SU-DHL-6 (cell line): ENCODE measurements at regions not wholly inside any gene's neighbourhood (a gene's known extent, or its start where the extent isn't known, plus 50 kb on each side); places are given as distances from the start of the nearest gene placed in this dataset.

ENCODE experiments used
- EZH2phosphoT487 ChIP-seq: fragments of 200-600 bp; sonication (generic), shearing (Covaris generic); conservative IDR thresholded peaks from 2 replicates; pipeline ENCODE4 v1.6.1; 2018; ENCODE audit warnings: mild to moderate bottlenecking, antibody characterized with exemption, low read length, moderate library complexity, mixed read lengths
- TF ChIP-seq, protein P1 (sequence below): fragments of 200-600 bp; sonication (generic); IDR thresholded peaks from one replicate; pipeline ENCODE4 v1.5.1; 2017; ENCODE audit warnings: antibody characterized with exemption, mild to moderate bottlenecking, low read length, moderate library complexity; ENCODE audit not compliant: insufficient read depth, poor library complexity, severe bottlenecking

DNA sequence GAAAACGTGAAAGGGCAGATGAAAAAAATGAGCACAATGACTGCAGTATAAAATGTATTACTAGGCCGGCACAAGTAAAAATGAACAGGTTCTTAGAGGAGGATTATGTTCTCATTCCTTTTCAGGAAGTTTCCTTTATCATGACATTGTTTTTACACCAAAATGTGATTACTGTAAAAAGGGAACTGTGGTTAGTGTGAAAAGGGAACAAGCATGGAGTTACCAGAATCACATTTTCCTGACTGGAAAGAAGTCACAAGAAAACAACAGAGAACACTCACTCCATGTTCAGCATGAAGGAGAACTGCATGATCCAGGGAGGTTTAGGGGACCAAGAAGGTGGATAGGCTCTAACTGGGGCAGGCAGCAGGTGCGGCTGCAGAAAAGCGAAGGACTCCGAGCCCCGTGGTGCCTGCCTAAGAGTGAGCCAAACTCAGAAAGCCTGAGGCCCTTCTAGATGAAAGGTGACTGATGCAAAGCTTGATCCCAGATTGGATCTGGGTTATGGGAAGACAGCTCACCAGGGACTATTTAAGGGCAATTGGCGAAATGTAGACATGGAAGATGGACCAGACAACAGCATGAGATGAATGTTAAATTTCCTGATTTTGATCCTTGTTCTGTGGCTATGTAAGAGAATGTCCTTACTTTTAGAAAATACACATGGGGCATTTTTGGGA, 77.3 kb downstream of the CCR1 start:
- TF ChIP-seq, protein P1, sequence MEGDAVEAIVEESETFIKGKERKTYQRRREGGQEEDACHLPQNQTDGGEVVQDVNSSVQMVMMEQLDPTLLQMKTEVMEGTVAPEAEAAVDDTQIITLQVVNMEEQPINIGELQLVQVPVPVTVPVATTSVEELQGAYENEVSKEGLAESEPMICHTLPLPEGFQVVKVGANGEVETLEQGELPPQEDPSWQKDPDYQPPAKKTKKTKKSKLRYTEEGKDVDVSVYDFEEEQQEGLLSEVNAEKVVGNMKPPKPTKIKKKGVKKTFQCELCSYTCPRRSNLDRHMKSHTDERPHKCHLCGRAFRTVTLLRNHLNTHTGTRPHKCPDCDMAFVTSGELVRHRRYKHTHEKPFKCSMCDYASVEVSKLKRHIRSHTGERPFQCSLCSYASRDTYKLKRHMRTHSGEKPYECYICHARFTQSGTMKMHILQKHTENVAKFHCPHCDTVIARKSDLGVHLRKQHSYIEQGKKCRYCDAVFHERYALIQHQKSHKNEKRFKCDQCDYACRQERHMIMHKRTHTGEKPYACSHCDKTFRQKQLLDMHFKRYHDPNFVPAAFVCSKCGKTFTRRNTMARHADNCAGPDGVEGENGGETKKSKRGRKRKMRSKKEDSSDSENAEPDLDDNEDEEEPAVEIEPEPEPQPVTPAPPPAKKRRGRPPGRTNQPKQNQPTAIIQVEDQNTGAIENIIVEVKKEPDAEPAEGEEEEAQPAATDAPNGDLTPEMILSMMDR = no peak
- no peak for TF ChIP-seq EZH2phosphoT487
